ENCODE measurements at regions not wholly inside any gene's neighbourhood (a gene's known extent, or its start where the extent isn't known, plus 50 kb on each side); places are given as distances from the start of the nearest gene placed in this dataset.

- BruUV-seq (replicated peaks): no TSS peak
- 15% methylated on average over 3 of the region's 3 CpGs for WGBS (ENCODE audit: low lambda C conversion rate)
Observed at GRCh38 chr16:75865736-75866135, 139.4 kb upstream of the CPHXL start.

DNA sequence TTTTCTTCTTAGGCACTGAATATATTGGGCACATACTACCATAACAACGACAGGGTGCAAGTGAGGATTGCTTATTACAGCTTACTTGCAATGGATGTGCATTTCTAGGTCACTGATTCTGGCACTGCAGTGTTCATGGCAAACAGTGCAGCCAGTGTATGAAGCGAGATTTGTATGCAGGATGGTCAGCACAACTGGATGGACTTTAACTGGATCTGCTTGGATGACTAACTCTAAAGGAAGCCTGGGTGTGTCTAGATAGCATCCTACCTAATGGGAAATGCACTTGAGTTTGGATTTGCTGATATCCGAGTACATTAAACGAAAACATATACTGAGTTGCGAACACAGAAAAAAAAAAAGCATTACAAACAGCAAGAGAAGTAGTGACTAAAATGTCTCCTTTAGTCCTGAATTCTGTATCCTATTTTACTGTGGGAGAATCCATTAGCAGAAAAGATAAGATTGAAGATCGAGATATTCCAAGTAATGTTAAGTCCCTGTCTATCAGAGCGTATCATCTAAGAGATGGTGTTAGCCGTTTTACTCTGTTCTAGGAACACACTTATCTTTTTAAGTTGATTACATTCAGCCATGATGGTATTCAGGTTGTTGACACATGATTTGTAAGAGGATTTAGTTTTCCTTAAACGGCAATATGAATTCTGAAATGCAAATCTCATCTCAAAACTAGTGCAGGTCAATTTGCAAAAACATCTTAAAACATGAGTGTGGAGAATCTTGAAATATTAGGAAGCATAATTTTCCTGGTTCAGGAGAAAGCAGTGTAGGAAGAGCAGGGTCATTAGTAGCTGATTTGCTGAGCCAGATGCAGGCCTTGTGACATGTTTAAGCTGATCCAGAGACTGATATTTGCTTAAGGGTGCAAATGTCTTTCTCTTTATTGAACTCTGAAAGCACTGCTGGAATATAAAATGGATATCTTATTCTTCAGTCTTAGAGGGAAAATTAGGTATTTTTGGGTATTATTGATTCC, 142.6 kb upstream of the CPHXL start:
- 21% methylated on average over 9 of the region's 9 CpGs for WGBS (ENCODE audit: low lambda C conversion rate)
- Histone ChIP-seq H4K20me1 (ENCODE audit: insufficient read depth, low read length) (no peaks in the 10 kb centered on the region), H3K79me2 (ENCODE audit: insufficient read depth, low read length) (no peaks in the 10 kb centered on the region), H3K4me1 (ENCODE audit: insufficient read depth, low read length) (no peaks in the 10 kb centered on the region), H3K4me3 (replicated peaks in 1 of 3; ENCODE audit: insufficient read depth in 1 of 3, low read depth in 2 of 3, low read length in 3 of 3) (no peak overlapping the region), H3K9ac (ENCODE audit: insufficient read depth, low read depth, low read length) (no peak overlapping the region), H3K4me2 (ENCODE audit: low read depth, low read length) (no peak overlapping the region), H3K27me3 (ENCODE audit: control insufficient read depth in 1 of 2, insufficient read depth in 2 of 2, low read length in 2 of 2) (no peaks in the 10 kb centered on the region; a peak in 1 of 5 replicates), H3K27ac (ENCODE audit: extremely low read length, insufficient read depth, low read length) (no peak overlapping the region), H2AFZ (ENCODE audit: low read length) (no peak overlapping the region), H3K9me3 (ENCODE audit: low read length) (no peaks in the 10 kb centered on the region), H3K36me3 (replicated peaks in 1 of 2; ENCODE audit: control insufficient read depth in 1 of 2, insufficient read depth in 2 of 2, low read length in 2 of 2) (no peaks in the 10 kb centered on the region)
- ATAC-seq (no peak), DNase-seq (ENCODE audit: low spot score) (no peak), FAIRE-seq (no peak)
- in situ Hi-C loops (cut with HindIII; ENCODE audit: extremely low pct_ligation_motif_present, low pct_unique_long_range_greater_than_20kb): no loop called here
- ChIA-PET POLR2A (no interaction called here), CTCF (ENCODE audit: low intra/inter-chr PET ratio, low total read pairs) (no interaction called here)
- BruUV-seq (replicated peaks): no TSS peak
- intact Hi-C loops (cut with micrococcal nuclease; ENCODE audit: unreplicated experiment): no loop called here
- TF ChIP-seq ZKSCAN8 (CRISPR knock-in tag; IDR thresholded peaks at IDR 0.05; ENCODE audit: borderline replicate concordance) (no peak), ZNF460 (CRISPR knock-in tag; IDR thresholded peaks at IDR 0.05; ENCODE audit: borderline replicate concordance) (no peak), ZNF672 (CRISPR knock-in tag; IDR thresholded peaks at IDR 0.05) (no peak), FOXO1 (CRISPR knock-in tag; IDR thresholded peaks at IDR 0.05) (no peak), CHCHD3 (CRISPR knock-in tag; IDR thresholded peaks at IDR 0.05) (no peak), GZF1 (CRISPR knock-in tag; IDR thresholded peaks at IDR 0.05) (no peak), ZSCAN25 (CRISPR knock-in tag; IDR thresholded peaks at IDR 0.05) (no peak), GABPA (IDR thresholded peaks at IDR 0.05; ENCODE audit: low read depth, low read length) (no peak), GABPA (CRISPR knock-in tag; IDR thresholded peaks at IDR 0.05; ENCODE audit: low read depth) (no peak), RBM22 (optimal IDR thresholded peaks at IDR 0.05; ENCODE audit: low read length) (no peak)
- TF ChIP-seq, protein P1, sequence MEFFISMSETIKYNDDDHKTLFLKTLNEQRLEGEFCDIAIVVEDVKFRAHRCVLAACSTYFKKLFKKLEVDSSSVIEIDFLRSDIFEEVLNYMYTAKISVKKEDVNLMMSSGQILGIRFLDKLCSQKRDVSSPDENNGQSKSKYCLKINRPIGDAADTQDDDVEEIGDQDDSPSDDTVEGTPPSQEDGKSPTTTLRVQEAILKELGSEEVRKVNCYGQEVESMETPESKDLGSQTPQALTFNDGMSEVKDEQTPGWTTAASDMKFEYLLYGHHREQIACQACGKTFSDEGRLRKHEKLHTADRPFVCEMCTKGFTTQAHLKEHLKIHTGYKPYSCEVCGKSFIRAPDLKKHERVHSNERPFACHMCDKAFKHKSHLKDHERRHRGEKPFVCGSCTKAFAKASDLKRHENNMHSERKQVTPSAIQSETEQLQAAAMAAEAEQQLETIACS (CRISPR knock-in tag; IDR thresholded peaks at IDR 0.05): no peak

More at GRCh38 chr16:75865736-75866135, 139.4 kb upstream of the CPHXL start:
- ChIA-PET CTCF (ENCODE audit: low intra/inter-chr PET ratio, low total read pairs) (no interaction called here), POLR2A (no interaction called here)
- Histone ChIP-seq H3K4me2 (ENCODE audit: low read depth, low read length) (no peak overlapping the region), H4K20me1 (ENCODE audit: insufficient read depth, low read length) (no peaks in the 10 kb centered on the region), H3K9me3 (ENCODE audit: low read length) (no peaks in the 10 kb centered on the region), H3K4me1 (ENCODE audit: insufficient read depth, low read length) (no peaks in the 10 kb centered on the region), H2AFZ (ENCODE audit: low read length) (no peak overlapping the region), H3K36me3 (replicated peaks in 1 of 2; ENCODE audit: control insufficient read depth in 1 of 2, insufficient read depth in 2 of 2, low read length in 2 of 2) (no peaks in the 10 kb centered on the region), H3K27me3 (ENCODE audit: control insufficient read depth in 1 of 2, insufficient read depth in 2 of 2, low read length in 2 of 2) (no peaks in the 10 kb centered on the region; a peak in 1 of 5 replicates), H3K4me3 (replicated peaks in 1 of 3; ENCODE audit: insufficient read depth in 1 of 3, low read depth in 2 of 3, low read length in 3 of 3) (no peak overlapping the region), H3K27ac (ENCODE audit: extremely low read length, insufficient read depth, low read length) (no peak overlapping the region), H3K9ac (ENCODE audit: insufficient read depth, low read depth, low read length) (no peak overlapping the region), H3K79me2 (ENCODE audit: insufficient read depth, low read length) (no peaks in the 10 kb centered on the region)
- TF ChIP-seq, protein P2, sequence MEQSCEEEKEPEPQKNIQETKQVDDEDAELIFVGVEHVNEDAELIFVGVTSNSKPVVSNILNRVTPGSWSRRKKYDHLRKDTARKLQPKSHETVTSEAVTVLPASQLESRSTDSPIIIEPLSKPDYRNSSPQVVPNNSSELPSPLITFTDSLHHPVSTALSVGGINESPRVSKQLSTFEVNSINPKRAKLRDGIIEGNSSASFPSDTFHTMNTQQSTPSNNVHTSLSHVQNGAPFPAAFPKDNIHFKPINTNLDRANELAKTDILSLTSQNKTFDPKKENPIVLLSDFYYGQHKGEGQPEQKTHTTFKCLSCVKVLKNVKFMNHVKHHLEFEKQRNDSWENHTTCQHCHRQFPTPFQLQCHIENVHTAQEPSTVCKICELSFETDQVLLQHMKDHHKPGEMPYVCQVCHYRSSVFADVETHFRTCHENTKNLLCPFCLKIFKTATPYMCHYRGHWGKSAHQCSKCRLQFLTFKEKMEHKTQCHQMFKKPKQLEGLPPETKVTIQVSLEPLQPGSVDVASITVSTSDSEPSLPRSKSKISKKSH (CRISPR knock-in tag; IDR thresholded peaks at IDR 0.05; ENCODE audit: borderline replicate concordance): no peak
- TF ChIP-seq KDM5A (IDR thresholded peaks at IDR 0.05; ENCODE audit: borderline replicate concordance, low read length) (no peak), ZNF550 (CRISPR knock-in tag; IDR thresholded peaks at IDR 0.05; ENCODE audit: borderline replicate concordance) (no peak), FIP1L1 (IDR thresholded peaks at IDR 0.05; ENCODE audit: borderline replicate concordance, insufficient read depth, low read depth, low read length) (no peak), MBD4 (IDR thresholded peaks at IDR 0.05; ENCODE audit: borderline replicate concordance, low read length) (no peak), KAT7 (CRISPR knock-in tag; IDR thresholded peaks at IDR 0.05; ENCODE audit: borderline replicate concordance) (no peak)
- ATAC-seq: no peak
- FAIRE-seq: no peak
- no peak for DNase-seq (ENCODE audit: low spot score)
- in situ Hi-C loops (cut with HindIII; ENCODE audit: extremely low pct_ligation_motif_present, low pct_unique_long_range_greater_than_20kb) (no loop called here), intact Hi-C loops (cut with micrococcal nuclease; ENCODE audit: unreplicated experiment) (no loop called here)

Measured in HepG2 (cell line).